ENCODE measurements at regions not wholly inside any gene's neighbourhood (a gene's known extent, or its start where the extent isn't known, plus 50 kb on each side); places are given as distances from the start of the nearest gene placed in this dataset.

DNA sequence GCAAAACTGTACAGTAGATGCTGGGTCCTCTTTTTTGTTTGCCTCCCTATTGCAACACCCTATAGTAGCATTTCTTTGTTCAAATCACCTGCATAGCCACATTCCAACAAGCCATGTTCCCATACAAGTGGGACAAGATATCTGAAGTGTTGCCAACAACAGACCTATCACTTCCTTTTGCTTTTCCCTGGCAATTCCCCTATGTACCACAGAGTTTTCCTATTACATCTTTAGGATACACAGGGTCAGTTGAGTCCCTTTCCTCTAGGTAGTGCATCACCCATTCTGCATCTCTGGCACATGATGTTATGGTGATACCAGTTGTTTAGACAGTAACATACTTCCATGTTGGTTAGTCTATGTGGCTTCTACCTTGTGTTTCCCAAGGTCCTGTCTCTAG is 125.1 kb upstream of the FBXL7 start:
- in situ Hi-C loops (cut with HindIII; ENCODE audit: low pct_ligation_motif_present, low sequenced_read_pairs): no loop called here

DNA sequence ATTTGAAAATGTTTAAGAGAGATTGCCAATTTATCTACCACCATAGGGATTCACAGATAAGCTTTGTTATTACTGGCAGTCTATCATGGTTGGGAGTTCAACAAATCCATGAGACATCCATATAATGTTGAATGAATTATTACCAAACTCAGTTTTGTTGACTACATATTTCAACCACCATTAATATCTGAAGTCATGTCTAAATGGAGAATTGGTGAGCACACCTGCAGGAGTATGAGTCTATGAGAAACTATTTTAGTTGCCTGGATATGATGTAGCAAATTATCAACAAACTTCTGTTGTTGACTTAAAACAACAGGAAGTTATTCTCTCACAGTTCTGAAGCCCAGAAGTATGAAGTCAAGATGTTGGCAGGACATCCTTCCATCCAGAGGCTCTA is 126.8 kb upstream of the FBXL7 start:
- TF ChIP-seq, protein P1, sequence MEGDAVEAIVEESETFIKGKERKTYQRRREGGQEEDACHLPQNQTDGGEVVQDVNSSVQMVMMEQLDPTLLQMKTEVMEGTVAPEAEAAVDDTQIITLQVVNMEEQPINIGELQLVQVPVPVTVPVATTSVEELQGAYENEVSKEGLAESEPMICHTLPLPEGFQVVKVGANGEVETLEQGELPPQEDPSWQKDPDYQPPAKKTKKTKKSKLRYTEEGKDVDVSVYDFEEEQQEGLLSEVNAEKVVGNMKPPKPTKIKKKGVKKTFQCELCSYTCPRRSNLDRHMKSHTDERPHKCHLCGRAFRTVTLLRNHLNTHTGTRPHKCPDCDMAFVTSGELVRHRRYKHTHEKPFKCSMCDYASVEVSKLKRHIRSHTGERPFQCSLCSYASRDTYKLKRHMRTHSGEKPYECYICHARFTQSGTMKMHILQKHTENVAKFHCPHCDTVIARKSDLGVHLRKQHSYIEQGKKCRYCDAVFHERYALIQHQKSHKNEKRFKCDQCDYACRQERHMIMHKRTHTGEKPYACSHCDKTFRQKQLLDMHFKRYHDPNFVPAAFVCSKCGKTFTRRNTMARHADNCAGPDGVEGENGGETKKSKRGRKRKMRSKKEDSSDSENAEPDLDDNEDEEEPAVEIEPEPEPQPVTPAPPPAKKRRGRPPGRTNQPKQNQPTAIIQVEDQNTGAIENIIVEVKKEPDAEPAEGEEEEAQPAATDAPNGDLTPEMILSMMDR (IDR thresholded peaks at IDR 0.05; ENCODE audit: low read depth, low read length, missing control alignments): no peak
- in situ Hi-C loops (cut with HindIII; ENCODE audit: low pct_ligation_motif_present, low sequenced_read_pairs): no loop called here
- DNase-seq: no peak
- H3K4me3 ChIP-seq (ENCODE audit: low read depth, low read length): no peak overlapping the region
- no peak overlapping the region for H3K27ac ChIP-seq
- no peaks in the 10 kb centered on the region for H3K27me3 ChIP-seq (replicated peaks)
- H3K36me3 ChIP-seq (replicated peaks): no peaks in the 10 kb centered on the region

More for the DNA sequence above, 125.1 kb upstream of the FBXL7 start:
- no peaks in the 10 kb centered on the region for H3K27me3 ChIP-seq (replicated peaks)
- no peak overlapping the region for H3K27ac ChIP-seq
- H3K36me3 ChIP-seq (replicated peaks): no peaks in the 10 kb centered on the region
- TF ChIP-seq, protein P1 (IDR thresholded peaks at IDR 0.05; ENCODE audit: low read depth, low read length, missing control alignments): no peak
- DNase-seq: no peak
- no peak overlapping the region for H3K4me3 ChIP-seq (ENCODE audit: low read depth, low read length)

DNA sequence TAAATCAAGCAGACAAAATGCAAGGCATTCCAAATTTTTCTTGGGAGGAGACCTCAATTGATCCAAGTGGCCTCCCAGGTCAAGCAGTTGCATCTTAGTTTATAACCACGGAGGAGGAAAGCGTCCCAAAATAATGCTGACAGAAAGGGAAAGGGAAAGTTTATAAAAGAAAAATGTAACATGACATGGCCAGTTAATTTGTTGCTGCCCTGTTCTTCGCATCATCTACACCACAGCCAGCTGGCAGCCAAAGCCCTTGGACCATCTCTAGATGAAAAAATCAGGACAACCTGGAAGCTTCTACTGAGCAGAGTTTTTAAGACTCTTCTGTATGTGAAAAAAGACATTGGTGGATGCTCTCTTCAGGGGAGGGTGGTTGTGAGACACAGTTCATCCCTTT is 128.8 kb upstream of the FBXL7 start:
- no peak for DNase-seq
- Histone ChIP-seq H3K27me3 (replicated peaks) (no peaks in the 10 kb centered on the region), H3K4me3 (ENCODE audit: low read depth, low read length) (no peak overlapping the region), H3K27ac (no peak overlapping the region), H3K36me3 (replicated peaks) (no peaks in the 10 kb centered on the region)
- in situ Hi-C loops (cut with HindIII; ENCODE audit: low pct_ligation_motif_present, low sequenced_read_pairs): no loop called here
- TF ChIP-seq, protein P1 (IDR thresholded peaks at IDR 0.05; ENCODE audit: low read depth, low read length, missing control alignments): no peak

DNA sequence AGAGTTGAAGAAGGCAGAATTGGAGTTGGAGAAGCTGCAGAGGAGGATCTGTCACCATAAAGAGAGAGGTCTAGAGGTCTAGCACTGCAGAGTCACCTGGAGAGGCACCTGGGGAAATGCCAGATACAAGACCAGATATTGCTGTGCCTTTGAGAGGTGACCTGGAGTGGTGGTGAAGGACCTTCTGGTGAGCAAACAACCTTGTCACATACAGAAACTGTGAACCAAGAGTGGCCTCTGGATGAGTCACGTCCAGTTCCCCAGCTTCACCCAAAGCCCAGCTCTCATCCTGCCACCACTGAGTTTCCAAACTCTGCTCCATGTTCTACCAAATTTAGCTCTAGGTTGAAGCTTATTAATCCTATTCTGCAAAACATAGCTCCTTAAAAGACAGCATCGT is 131.1 kb upstream of the FBXL7 start:
- TF ChIP-seq, protein P1 (IDR thresholded peaks at IDR 0.05; ENCODE audit: low read depth, low read length, missing control alignments): no peak
- no peaks in the 10 kb centered on the region for H3K36me3 ChIP-seq (replicated peaks)
- in situ Hi-C loops (cut with HindIII; ENCODE audit: low pct_ligation_motif_present, low sequenced_read_pairs): no loop called here
- H3K27ac ChIP-seq: no peak overlapping the region
- H3K27me3 ChIP-seq (replicated peaks): no peaks in the 10 kb centered on the region
- no peak for DNase-seq
- no peak overlapping the region for H3K4me3 ChIP-seq (ENCODE audit: low read depth, low read length)

DNA sequence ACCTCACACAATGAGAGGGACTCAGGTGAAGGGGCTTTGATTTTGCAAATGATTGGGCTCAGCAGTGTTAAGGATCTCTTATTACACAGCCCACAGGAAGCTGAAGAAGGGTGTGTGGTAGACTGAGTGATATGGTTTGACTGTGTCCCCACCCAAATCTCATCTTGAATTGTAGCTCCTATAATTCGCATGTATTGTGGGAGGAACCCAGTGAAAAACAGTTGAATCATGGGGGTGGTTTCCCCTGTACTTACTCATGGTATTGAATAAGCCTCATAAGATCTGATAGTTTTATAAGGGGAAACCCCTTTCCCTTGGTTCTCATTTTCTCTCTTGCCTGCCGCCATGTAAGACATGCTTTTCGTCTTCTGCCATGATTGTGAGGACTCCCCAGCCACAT is 132.5 kb upstream of the FBXL7 start:
- peak; percentile 51 for DNase-seq
- Histone ChIP-seq H3K27ac (peak overlapping the region; percentile 87), H3K36me3 (replicated peaks) (no peaks in the 10 kb centered on the region), H3K4me3 (ENCODE audit: low read depth, low read length) (no peak overlapping the region), H3K27me3 (replicated peaks) (no peaks in the 10 kb centered on the region)
- TF ChIP-seq, protein P1 (IDR thresholded peaks at IDR 0.05; ENCODE audit: low read depth, low read length, missing control alignments): no peak
- in situ Hi-C loops (cut with HindIII; ENCODE audit: low pct_ligation_motif_present, low sequenced_read_pairs): no loop called here

DNA sequence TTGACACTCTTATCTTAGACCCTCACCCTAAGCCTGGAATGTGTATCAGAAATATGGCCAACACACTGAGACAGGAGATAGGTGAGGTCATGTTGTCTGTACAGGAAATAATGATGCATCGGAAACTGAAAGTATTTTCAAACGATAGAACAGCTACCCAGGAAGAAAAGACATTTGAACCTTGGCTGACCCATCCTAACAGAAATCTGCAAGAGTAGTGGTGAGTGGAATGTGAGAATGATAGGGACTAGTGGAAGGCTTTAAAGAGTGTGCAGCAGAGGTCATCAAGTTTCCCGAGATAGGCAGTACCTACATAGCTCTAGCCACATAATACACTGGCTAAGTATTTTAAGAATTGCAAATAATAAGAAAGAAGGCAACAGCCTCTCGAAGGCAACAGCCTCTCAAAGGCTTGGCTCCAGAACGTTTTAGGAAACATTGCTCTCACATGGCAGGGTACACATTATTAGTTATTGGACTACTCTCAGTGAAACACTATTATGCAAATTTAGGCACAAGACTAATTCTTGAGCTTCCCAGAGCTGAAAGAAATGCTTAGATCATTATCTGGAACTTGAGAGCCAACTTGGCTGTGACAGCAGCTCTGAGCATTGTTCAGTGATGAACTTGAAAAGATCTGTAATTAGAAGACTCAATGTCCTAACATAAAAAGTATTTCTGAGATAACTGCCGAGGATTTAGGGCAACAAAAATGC is 133.1 kb upstream of the FBXL7 start:
- Histone ChIP-seq H3K36me3 (replicated peaks) (no peaks in the 10 kb centered on the region), H3K27me3 (replicated peaks) (no peaks in the 10 kb centered on the region), H3K4me3 (ENCODE audit: low read depth, low read length) (no peak overlapping the region), H3K27ac (peak overlapping the region; percentile 87)
- TF ChIP-seq, protein P1 (IDR thresholded peaks at IDR 0.05; ENCODE audit: low read depth, low read length, missing control alignments): no peak
- in situ Hi-C loops (cut with HindIII; ENCODE audit: low pct_ligation_motif_present, low sequenced_read_pairs): no loop called here
- DNase-seq: peak; percentile 81

Data from brain microvascular endothelial cell (primary cell).